22Rv1 (cell line): ENCODE measurements at regions not wholly inside any gene's neighbourhood (a gene's known extent, or its start where the extent isn't known, plus 50 kb on each side); places are given as distances from the start of the nearest gene placed in this dataset.

ENCODE experiments used
- H3K27ac ChIP-seq: fragments of 450-650 bp; 2 replicates; pipeline ENCODE4 v1.5.1; 2017
- ZFX ChIP-seq: fragments of 450-650 bp; IDR thresholded peaks from 2 replicates; pipeline ENCODE4 v1.6.1; 2017; ENCODE audit warnings: antibody characterized with exemption, borderline replicate concordance
- TF ChIP-seq, protein P1 (sequence below): fragments of 450-650 bp; IDR thresholded peaks from 2 replicates; pipeline ENCODE4 v1.5.1; 2017; ENCODE audit warnings: mild to moderate bottlenecking

DNA sequence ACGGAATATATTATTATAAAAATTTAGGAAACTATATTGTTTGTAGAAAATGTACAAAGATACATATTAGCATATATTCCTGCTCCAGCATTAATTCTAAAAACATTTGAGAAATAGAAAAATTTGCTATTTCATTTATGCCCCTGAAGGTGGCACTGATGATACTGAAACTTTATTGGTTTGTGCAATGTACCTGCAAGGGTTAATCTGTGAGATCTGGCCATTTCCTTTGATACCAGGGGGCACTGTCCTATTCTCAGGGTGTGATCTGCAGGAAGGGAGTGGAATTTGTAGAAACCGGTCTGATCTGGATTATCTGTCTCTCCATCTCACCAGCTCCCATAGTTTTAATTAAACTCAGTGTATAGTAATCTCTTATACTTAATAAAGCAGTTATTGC is 625.1 kb upstream of the IMPG1 start:
- H3K27ac ChIP-seq: no peak overlapping the region
- TF ChIP-seq, protein P1, sequence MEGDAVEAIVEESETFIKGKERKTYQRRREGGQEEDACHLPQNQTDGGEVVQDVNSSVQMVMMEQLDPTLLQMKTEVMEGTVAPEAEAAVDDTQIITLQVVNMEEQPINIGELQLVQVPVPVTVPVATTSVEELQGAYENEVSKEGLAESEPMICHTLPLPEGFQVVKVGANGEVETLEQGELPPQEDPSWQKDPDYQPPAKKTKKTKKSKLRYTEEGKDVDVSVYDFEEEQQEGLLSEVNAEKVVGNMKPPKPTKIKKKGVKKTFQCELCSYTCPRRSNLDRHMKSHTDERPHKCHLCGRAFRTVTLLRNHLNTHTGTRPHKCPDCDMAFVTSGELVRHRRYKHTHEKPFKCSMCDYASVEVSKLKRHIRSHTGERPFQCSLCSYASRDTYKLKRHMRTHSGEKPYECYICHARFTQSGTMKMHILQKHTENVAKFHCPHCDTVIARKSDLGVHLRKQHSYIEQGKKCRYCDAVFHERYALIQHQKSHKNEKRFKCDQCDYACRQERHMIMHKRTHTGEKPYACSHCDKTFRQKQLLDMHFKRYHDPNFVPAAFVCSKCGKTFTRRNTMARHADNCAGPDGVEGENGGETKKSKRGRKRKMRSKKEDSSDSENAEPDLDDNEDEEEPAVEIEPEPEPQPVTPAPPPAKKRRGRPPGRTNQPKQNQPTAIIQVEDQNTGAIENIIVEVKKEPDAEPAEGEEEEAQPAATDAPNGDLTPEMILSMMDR: peak; percentile 47
- TF ChIP-seq ZFX: no peak

DNA sequence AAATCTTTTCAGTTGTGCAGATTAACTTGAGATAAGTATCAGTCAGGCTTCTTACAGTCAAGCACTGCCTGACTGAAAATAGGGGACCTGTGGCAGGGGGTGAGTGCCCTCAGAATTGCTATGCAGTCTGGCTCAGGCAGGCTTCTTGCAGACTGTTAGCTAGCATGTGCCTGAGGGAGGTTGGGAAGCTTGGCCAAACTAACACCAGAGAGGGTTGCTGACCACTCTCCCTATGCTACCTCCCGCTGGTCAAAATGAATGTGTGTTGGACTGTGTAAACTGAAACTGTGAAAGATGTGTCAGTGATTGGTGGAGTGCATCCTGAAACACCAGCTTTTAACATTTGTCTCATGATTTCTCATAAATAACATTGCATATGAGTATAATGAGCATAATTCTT is 622.3 kb upstream of the IMPG1 start:
- no peak for TF ChIP-seq ZFX
- TF ChIP-seq, protein P1: no peak
- no peak overlapping the region for H3K27ac ChIP-seq

DNA sequence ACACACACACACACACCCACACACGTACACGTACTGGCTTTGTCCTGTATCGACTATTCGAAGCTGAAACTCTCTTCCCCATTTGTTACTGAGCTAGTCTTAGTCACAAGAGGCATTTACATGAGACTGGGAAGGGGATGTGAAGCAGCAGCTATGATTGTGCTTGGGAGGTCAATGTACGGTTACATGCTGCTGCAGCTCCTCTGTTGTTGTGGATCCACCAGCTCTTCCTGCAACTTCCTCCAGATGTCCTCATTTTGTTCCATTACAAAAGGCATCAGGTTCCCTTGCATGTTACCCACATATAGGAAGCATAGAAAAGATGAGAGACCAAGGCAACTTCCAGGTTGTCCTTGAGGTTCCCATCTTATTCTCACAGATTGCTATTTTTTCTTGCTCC is 612.4 kb upstream of the IMPG1 start:
- H3K27ac ChIP-seq: no peak overlapping the region
- TF ChIP-seq, protein P1: no peak
- no peak for TF ChIP-seq ZFX

DNA sequence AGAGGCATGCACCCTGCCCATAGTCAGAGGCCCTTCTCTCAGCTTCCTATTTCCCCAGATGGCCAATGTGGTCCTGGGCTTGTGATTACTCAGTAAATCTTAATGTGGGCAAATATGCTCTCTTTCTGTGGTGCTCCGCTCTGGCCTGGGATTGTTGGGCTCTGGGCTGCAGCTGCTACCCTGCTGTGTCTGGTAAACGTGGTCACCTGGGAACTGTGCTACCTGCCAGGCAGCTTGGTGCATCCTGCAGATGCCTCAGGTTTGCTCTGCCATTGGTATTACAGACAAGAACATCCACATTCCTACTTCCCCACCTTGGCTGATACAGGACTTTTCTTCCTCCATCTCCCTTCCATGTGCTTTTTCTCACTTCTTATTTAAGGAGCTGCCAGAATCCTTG is 611.5 kb upstream of the IMPG1 start:
- TF ChIP-seq, protein P1: no peak
- TF ChIP-seq ZFX: no peak
- no peak overlapping the region for H3K27ac ChIP-seq

DNA sequence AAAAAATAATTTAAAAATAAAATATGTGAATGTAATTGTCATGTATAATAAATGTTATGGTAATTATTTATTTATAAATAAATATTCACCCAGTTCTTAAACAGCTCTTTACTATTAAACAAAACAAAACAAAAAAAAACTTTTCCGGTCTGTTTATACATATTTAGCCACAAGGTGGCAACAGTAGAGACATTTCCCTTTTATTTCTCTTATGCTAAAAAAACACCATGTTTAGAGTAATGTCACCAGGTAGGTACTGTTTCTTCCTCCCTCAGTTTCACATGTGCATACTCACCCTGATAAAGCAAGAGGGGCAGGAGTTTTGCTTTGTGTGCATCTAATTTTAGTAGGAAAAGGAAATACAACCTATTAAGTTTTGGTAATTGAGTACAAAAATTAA is 610.4 kb upstream of the IMPG1 start:
- H3K27ac ChIP-seq: no peak overlapping the region
- no peak for TF ChIP-seq ZFX
- TF ChIP-seq, protein P1: peak; percentile 71

DNA sequence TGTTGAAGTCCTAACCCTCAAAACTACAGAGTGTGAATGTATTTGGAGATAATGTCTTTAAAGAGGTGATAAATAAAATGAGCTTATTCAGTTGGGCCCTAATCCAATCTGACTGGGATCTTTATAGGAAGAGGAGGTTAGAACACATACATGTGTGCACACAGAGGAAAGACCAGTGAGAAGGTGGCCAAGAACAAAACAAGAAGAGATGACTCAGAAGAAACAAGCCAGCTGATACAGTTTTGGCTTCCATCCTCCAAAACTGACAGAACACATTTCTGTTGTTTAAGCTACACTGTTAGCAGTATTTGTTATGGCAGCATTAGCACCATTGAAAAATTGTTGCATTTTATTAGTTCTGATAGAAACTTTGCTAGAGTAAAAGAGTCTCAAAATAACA is 609.3 kb upstream of the IMPG1 start:
- TF ChIP-seq, protein P1: no peak
- TF ChIP-seq ZFX: no peak
- no peak overlapping the region for H3K27ac ChIP-seq

DNA sequence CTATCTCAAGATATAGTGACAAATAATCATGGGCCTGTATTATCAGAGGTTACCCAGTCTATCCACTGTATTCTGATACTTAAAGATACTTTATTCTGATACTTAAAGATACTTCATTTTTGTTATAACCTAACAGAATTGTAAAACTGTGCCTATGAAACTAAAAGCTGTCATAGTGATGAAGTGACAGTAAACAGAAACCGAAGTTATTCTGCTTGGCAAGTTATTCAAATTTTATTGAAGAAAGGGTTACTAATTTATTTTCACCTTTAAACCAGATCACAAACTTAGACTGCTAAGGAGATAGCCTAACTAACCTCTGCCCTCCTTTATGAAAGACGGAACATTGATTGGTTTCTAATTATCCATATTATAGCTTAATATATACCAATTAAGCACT is 604.6 kb upstream of the IMPG1 start:
- H3K27ac ChIP-seq: no peak overlapping the region
- no peak for TF ChIP-seq ZFX
- TF ChIP-seq, protein P1: no peak
